ENCODE measurements at regions not wholly inside any gene's neighbourhood (a gene's known extent, or its start where the extent isn't known, plus 50 kb on each side); places are given as distances from the start of the nearest gene placed in this dataset.
A peak's percentile ranks its signal among the peaks of the same experiment; 100 is the strongest.

GRCh38 chr6:95071464-95071863, 505.9 kb upstream of the MANEA start:
- no peak for DNase-seq (ENCODE audit: low spot score)

- no peak for DNase-seq (ENCODE audit: low spot score)
These were observed 498.9 kb upstream of the MANEA start for GRCh38 chr6:95078457-95078856.

- DNase-seq (ENCODE audit: low spot score) = no peak
These were observed 496.1 kb upstream of the MANEA start for GRCh38 chr6:95081231-95081630.

- DNase-seq (ENCODE audit: low spot score) = no peak
These were observed 495.4 kb upstream of the MANEA start for GRCh38 chr6:95081949-95082348.

- no peak for DNase-seq (ENCODE audit: low spot score)
These were observed 493.8 kb upstream of the MANEA start for GRCh38 chr6:95083506-95083905.

- DNase-seq (ENCODE audit: low spot score) = no peak
These were observed 492.5 kb upstream of the MANEA start for GRCh38 chr6:95084867-95085266.

- DNase-seq (ENCODE audit: low spot score) = peak; percentile 76
These were observed 489.8 kb upstream of the MANEA start for GRCh38 chr6:95087394-95088097.

GRCh38 chr6:95091823-95092436, 485.4 kb upstream of the MANEA start:
- peak; percentile 65 for DNase-seq (ENCODE audit: low spot score)

- no peak for DNase-seq (ENCODE audit: low spot score)
These were observed 484.2 kb upstream of the MANEA start for GRCh38 chr6:95093154-95093553.

GRCh38 chr6:95094751-95095663, 482.3 kb upstream of the MANEA start:
- no peak for DNase-seq (ENCODE audit: low spot score)

- DNase-seq (ENCODE audit: low spot score) = no peak
These were observed 481.5 kb upstream of the MANEA start for GRCh38 chr6:95095855-95096254.

- no peak for DNase-seq (ENCODE audit: low spot score)
These were observed 477.9 kb upstream of the MANEA start for GRCh38 chr6:95099410-95099809.

- no peak for DNase-seq (ENCODE audit: low spot score)
These were observed 468.1 kb upstream of the MANEA start for GRCh38 chr6:95109212-95109611.

GRCh38 chr6:95110767-95111166, 466.6 kb upstream of the MANEA start:
- no peak for DNase-seq (ENCODE audit: low spot score)

GRCh38 chr6:95117236-95117635, 460.1 kb upstream of the MANEA start:
- DNase-seq (ENCODE audit: low spot score) = no peak

GRCh38 chr6:95119927-95120326, 457.4 kb upstream of the MANEA start:
- no peak for DNase-seq (ENCODE audit: low spot score)

GRCh38 chr6:95120984-95121383, 456.4 kb upstream of the MANEA start:
- no peak for DNase-seq (ENCODE audit: low spot score)

- no peak for DNase-seq (ENCODE audit: low spot score)
These were observed 450.1 kb upstream of the MANEA start for GRCh38 chr6:95127261-95127660.

GRCh38 chr6:95128439-95128838, 448.9 kb upstream of the MANEA start:
- DNase-seq (ENCODE audit: low spot score) = no peak

GRCh38 chr6:95128947-95129346, 448.4 kb upstream of the MANEA start:
- DNase-seq (ENCODE audit: low spot score) = no peak

- DNase-seq (ENCODE audit: low spot score) = no peak
These were observed 443.8 kb upstream of the MANEA start for GRCh38 chr6:95133578-95133977.

- DNase-seq (ENCODE audit: low spot score) = no peak
These were observed 442.2 kb upstream of the MANEA start for GRCh38 chr6:95135182-95135581.

GRCh38 chr6:95142101-95142500, 435.2 kb upstream of the MANEA start:
- DNase-seq (ENCODE audit: low spot score) = no peak
